Transverse colon (tissue), 3 donors: ENCODE measurements at regions not wholly inside any gene's neighbourhood (a gene's known extent, or its start where the extent isn't known, plus 50 kb on each side); places are given as distances from the start of the nearest gene placed in this dataset.

ENCODE experiments used
- POLR2A ChIP-seq: fragments of 450-650 bp; IDR thresholded peaks from one replicate; pipeline ENCODE4 v1.6.1; 2016; ENCODE audit warnings: antibody characterized with exemption, mild to moderate bottlenecking, moderate library complexity
- TF ChIP-seq, protein P1 (sequence below), 5 experiments: fragments of 200-600 bp in 3 of 5; fragments of 450-650 bp in 2 of 5; sonication (generic) in 3 of 5; IDR thresholded peaks; 1 replicate in 2 of 5; 2 replicates in 3 of 5; pipeline ENCODE4 v1.5.1; 2016 to 2017; ENCODE audit warnings: antibody characterized with exemption in 5 of 5, inconsistent platforms in 3 of 5, mild to moderate bottlenecking in 2 of 5, moderate library complexity in 1 of 5

DNA sequence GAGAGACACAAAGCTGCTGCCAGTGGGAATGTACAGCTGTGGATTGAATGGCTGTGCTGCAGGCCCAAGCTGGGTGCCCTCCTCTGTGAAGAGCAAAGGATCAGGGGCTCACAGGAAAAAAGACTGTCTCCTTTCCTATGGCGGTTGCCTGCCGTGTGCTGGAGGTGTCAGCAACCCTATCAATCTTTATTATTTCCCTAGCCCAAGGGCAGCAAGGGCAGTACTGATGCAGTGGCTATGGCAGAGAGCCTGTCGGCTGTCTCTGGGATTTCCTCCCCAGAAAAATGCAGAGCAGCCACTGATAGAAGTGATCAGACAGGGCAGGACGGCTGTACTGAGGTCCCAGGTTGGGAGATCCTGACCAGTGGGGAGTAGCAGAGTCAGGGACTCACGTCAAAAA is 117.3 kb upstream of the CDH12 start:
- TF ChIP-seq, protein P1, sequence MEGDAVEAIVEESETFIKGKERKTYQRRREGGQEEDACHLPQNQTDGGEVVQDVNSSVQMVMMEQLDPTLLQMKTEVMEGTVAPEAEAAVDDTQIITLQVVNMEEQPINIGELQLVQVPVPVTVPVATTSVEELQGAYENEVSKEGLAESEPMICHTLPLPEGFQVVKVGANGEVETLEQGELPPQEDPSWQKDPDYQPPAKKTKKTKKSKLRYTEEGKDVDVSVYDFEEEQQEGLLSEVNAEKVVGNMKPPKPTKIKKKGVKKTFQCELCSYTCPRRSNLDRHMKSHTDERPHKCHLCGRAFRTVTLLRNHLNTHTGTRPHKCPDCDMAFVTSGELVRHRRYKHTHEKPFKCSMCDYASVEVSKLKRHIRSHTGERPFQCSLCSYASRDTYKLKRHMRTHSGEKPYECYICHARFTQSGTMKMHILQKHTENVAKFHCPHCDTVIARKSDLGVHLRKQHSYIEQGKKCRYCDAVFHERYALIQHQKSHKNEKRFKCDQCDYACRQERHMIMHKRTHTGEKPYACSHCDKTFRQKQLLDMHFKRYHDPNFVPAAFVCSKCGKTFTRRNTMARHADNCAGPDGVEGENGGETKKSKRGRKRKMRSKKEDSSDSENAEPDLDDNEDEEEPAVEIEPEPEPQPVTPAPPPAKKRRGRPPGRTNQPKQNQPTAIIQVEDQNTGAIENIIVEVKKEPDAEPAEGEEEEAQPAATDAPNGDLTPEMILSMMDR (IDR thresholded peaks at IDR 0.05), result no peak
- no peak for TF ChIP-seq POLR2A
